Osteocyte (in vitro differentiated cells): ENCODE measurements at regions not wholly inside any gene's neighbourhood (a gene's known extent, or its start where the extent isn't known, plus 50 kb on each side); places are given as distances from the start of the nearest gene placed in this dataset.

Source experiments
- DNase-seq: peaks from one replicate; pipeline ENCODE4 v3.0.0; 2021; ENCODE audit warnings: mixed read lengths; ENCODE audit not compliant: unreplicated experiment; ENCODE audit errors: extremely low spot score
- H3K27ac Mint-ChIP-seq: one replicate; pipeline ENCODE4 v1.8.0; 2021; ENCODE audit warnings: mild to moderate bottlenecking, mixed read lengths; ENCODE audit not compliant: unreplicated experiment
- H3K27me3 Mint-ChIP-seq: one replicate; pipeline ENCODE4 v1.8.0; 2021; ENCODE audit warnings: mixed read lengths; ENCODE audit not compliant: unreplicated experiment
- H3K36me3 Mint-ChIP-seq: one replicate; pipeline ENCODE4 v1.8.0; 2021; ENCODE audit warnings: mixed read lengths; ENCODE audit not compliant: unreplicated experiment
- H3K4me1 Mint-ChIP-seq: one replicate; pipeline ENCODE4 v1.8.0; 2021; ENCODE audit warnings: mixed read lengths; ENCODE audit not compliant: unreplicated experiment
- H3K4me3 Mint-ChIP-seq: one replicate; pipeline ENCODE4 v1.8.0; 2021; ENCODE audit warnings: mild to moderate bottlenecking, moderate library complexity, mixed read lengths; ENCODE audit not compliant: unreplicated experiment
- H3K9me3 Mint-ChIP-seq: one replicate; pipeline ENCODE4 v1.8.0; 2021; ENCODE audit warnings: mixed read lengths; ENCODE audit not compliant: unreplicated experiment
- CTCF ChIP-seq: fragments of 200-600 bp; sonication (generic); IDR thresholded peaks from 2 replicates; pipeline ENCODE4 v1.5.0; 2021; ENCODE audit warnings: antibody characterized with exemption, mild to moderate bottlenecking, moderate library complexity

GRCh38 chr11:33500332-33500731, 200.3 kb downstream of the C11orf91 start:
- no peaks in the 10 kb centered on the region for H3K4me1 Mint-ChIP-seq
- no peaks in the 10 kb centered on the region for H3K9me3 Mint-ChIP-seq
- no peak overlapping the region for H3K27ac Mint-ChIP-seq
- H3K27me3 Mint-ChIP-seq: no peaks in the 10 kb centered on the region
- no peak for TF ChIP-seq CTCF
- no peak for DNase-seq
- no peaks in the 10 kb centered on the region for H3K36me3 Mint-ChIP-seq
- no peak overlapping the region for H3K4me3 Mint-ChIP-seq

GRCh38 chr11:33492596-33492995, 208.0 kb downstream of the C11orf91 start:
- H3K4me3 Mint-ChIP-seq: no peak overlapping the region
- no peaks in the 10 kb centered on the region for H3K36me3 Mint-ChIP-seq
- H3K4me1 Mint-ChIP-seq: no peaks in the 10 kb centered on the region
- no peaks in the 10 kb centered on the region for H3K9me3 Mint-ChIP-seq
- TF ChIP-seq CTCF: no peak
- DNase-seq: no peak
- no peak overlapping the region for H3K27ac Mint-ChIP-seq
- H3K27me3 Mint-ChIP-seq: no peaks in the 10 kb centered on the region

- H3K4me3 Mint-ChIP-seq: no peak overlapping the region
Measured at GRCh38 chr11:33490842-33491370, 209.7 kb downstream of the C11orf91 start.

GRCh38 chr11:33488971-33489370, 211.7 kb downstream of the C11orf91 start:
- H3K4me1 Mint-ChIP-seq: no peaks in the 10 kb centered on the region
- no peak for DNase-seq
- no peak for TF ChIP-seq CTCF
- H3K27ac Mint-ChIP-seq: no peak overlapping the region
- no peak overlapping the region for H3K4me3 Mint-ChIP-seq
- H3K9me3 Mint-ChIP-seq: no peaks in the 10 kb centered on the region
- H3K36me3 Mint-ChIP-seq: no peaks in the 10 kb centered on the region
- no peaks in the 10 kb centered on the region for H3K27me3 Mint-ChIP-seq

More at GRCh38 chr11:33490842-33491370, 209.7 kb downstream of the C11orf91 start:
- no peaks in the 10 kb centered on the region for H3K9me3 Mint-ChIP-seq
- DNase-seq: no peak
- no peaks in the 10 kb centered on the region for H3K4me1 Mint-ChIP-seq
- no peaks in the 10 kb centered on the region for H3K27me3 Mint-ChIP-seq
- no peak overlapping the region for H3K27ac Mint-ChIP-seq
- TF ChIP-seq CTCF: no peak
- no peaks in the 10 kb centered on the region for H3K36me3 Mint-ChIP-seq

GRCh38 chr11:33480626-33481025, 220.0 kb downstream of the C11orf91 start:
- Mint-ChIP-seq H3K36me3 (no peaks in the 10 kb centered on the region), H3K27me3 (no peaks in the 10 kb centered on the region), H3K4me1 (no peaks in the 10 kb centered on the region), H3K4me3 (no peak overlapping the region), H3K9me3 (no peaks in the 10 kb centered on the region), H3K27ac (no peak overlapping the region)
- no peak for TF ChIP-seq CTCF
- DNase-seq: no peak
